ENCODE measurements at regions not wholly inside any gene's neighbourhood (a gene's known extent, or its start where the extent isn't known, plus 50 kb on each side); places are given as distances from the start of the nearest gene placed in this dataset.

- Histone ChIP-seq H3K36me3 (ENCODE audit: insufficient read depth, low read length) (no peaks in the 10 kb centered on the region), H3K4me3 (ENCODE audit: low read length) (no peak overlapping the region), H3K27ac (ENCODE audit: low read depth in 1 of 2, low read length in 2 of 2) (no peak overlapping the region), H3K27me3 (ENCODE audit: control insufficient read depth in 1 of 2, insufficient read depth in 2 of 2, low read length in 2 of 2) (no peaks in the 10 kb centered on the region), H3K9me3 (ENCODE audit: control insufficient read depth in 1 of 2, insufficient read depth in 1 of 2, low read length in 2 of 2) (no peaks in the 10 kb centered on the region), H3K4me1 (ENCODE audit: insufficient read depth, low read length) (no peaks in the 10 kb centered on the region)
- ATAC-seq (ENCODE audit: poor library complexity) (no peak), DNase-seq (no peak)
- POLR2A ChIA-PET = no interaction called here
- H3K4me1 Mint-ChIP-seq (ENCODE audit: low read depth) = no peaks in the 10 kb centered on the region
- H3K27me3 Mint-ChIP-seq = no peaks in the 10 kb centered on the region
- no peaks in the 10 kb centered on the region for H3K36me3 Mint-ChIP-seq (ENCODE audit: low read depth)
- no peak overlapping the region for H3K27ac Mint-ChIP-seq
- TF ChIP-seq, protein P1, sequence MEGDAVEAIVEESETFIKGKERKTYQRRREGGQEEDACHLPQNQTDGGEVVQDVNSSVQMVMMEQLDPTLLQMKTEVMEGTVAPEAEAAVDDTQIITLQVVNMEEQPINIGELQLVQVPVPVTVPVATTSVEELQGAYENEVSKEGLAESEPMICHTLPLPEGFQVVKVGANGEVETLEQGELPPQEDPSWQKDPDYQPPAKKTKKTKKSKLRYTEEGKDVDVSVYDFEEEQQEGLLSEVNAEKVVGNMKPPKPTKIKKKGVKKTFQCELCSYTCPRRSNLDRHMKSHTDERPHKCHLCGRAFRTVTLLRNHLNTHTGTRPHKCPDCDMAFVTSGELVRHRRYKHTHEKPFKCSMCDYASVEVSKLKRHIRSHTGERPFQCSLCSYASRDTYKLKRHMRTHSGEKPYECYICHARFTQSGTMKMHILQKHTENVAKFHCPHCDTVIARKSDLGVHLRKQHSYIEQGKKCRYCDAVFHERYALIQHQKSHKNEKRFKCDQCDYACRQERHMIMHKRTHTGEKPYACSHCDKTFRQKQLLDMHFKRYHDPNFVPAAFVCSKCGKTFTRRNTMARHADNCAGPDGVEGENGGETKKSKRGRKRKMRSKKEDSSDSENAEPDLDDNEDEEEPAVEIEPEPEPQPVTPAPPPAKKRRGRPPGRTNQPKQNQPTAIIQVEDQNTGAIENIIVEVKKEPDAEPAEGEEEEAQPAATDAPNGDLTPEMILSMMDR (IDR thresholded peaks at IDR 0.05) = no peak
- no peak overlapping the region for H3K4me3 Mint-ChIP-seq
- CTCF ChIA-PET = no interaction called here
- peaks cover 2% of the 10 kb centered on the region for H3K9me3 Mint-ChIP-seq
- intact Hi-C loops (cut with DNase I, micrococcal nuclease) = no loop called here
Measured at GRCh38 chr7:10634239-10634638, 339.4 kb upstream of the PHF14 start.

GRCh38 chr7:10637991-10638390 is 335.7 kb upstream of the PHF14 start:
- Histone ChIP-seq H3K27ac (ENCODE audit: low read depth in 1 of 2, low read length in 2 of 2) (no peak overlapping the region), H3K9me3 (ENCODE audit: control insufficient read depth in 1 of 2, insufficient read depth in 1 of 2, low read length in 2 of 2) (no peaks in the 10 kb centered on the region), H3K36me3 (ENCODE audit: insufficient read depth, low read length) (no peaks in the 10 kb centered on the region), H3K4me1 (ENCODE audit: insufficient read depth, low read length) (no peaks in the 10 kb centered on the region), H3K4me3 (ENCODE audit: low read length) (no peak overlapping the region), H3K27me3 (ENCODE audit: control insufficient read depth in 1 of 2, insufficient read depth in 2 of 2, low read length in 2 of 2) (no peaks in the 10 kb centered on the region)
- Mint-ChIP-seq H3K27ac (no peak overlapping the region), H3K27me3 (no peaks in the 10 kb centered on the region), H3K9me3 (peaks cover 2% of the 10 kb centered on the region), H3K4me1 (ENCODE audit: low read depth) (no peaks in the 10 kb centered on the region), H3K4me3 (no peak overlapping the region), H3K36me3 (ENCODE audit: low read depth) (no peaks in the 10 kb centered on the region)
- intact Hi-C loops (cut with DNase I, micrococcal nuclease) = no loop called here
- ATAC-seq (ENCODE audit: poor library complexity) (no peak), DNase-seq (no peak)
- ChIA-PET CTCF (no interaction called here), POLR2A (no interaction called here)
- TF ChIP-seq, protein P1 (IDR thresholded peaks at IDR 0.05) = no peak

DNA sequence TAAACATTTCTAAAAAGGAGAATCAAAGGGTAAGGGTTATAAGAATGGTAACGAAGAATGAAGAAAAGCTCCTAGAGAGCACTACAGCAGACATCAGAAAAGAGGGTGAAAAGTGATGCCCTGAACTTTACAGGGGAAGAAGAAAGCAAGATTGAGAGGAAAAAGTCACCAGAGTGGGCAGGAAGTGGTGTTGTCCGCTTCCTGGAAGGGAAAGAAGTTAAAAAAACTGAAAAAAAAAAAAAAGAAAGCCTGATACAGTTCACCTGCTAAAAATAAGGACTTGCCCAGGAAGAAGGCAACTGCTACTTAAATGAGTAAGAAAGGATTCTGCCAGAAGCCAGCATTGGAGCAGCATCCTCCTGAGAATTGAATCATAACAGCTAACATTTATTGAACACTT is 330.1 kb upstream of the PHF14 start:
- Histone ChIP-seq H3K4me3 (ENCODE audit: low read length) (no peak overlapping the region), H3K36me3 (ENCODE audit: insufficient read depth, low read length) (no peaks in the 10 kb centered on the region), H3K4me1 (ENCODE audit: insufficient read depth, low read length) (no peaks in the 10 kb centered on the region), H3K9me3 (ENCODE audit: control insufficient read depth in 1 of 2, insufficient read depth in 1 of 2, low read length in 2 of 2) (no peaks in the 10 kb centered on the region), H3K27me3 (ENCODE audit: control insufficient read depth in 1 of 2, insufficient read depth in 2 of 2, low read length in 2 of 2) (no peaks in the 10 kb centered on the region), H3K27ac (ENCODE audit: low read depth in 1 of 2, low read length in 2 of 2) (no peak overlapping the region)
- ChIA-PET POLR2A (no interaction called here), CTCF (no interaction called here)
- H3K27me3 Mint-ChIP-seq = no peaks in the 10 kb centered on the region
- H3K4me1 Mint-ChIP-seq (ENCODE audit: low read depth) = peaks cover 11% of the 10 kb centered on the region
- no peaks in the 10 kb centered on the region for H3K36me3 Mint-ChIP-seq (ENCODE audit: low read depth)
- H3K27ac Mint-ChIP-seq = no peak overlapping the region
- peak in 2 of 14 experiments; percentile 5 to 49 for DNase-seq
- TF ChIP-seq, protein P1 (IDR thresholded peaks at IDR 0.05) = no peak
- ATAC-seq (ENCODE audit: poor library complexity) = no peak
- H3K4me3 Mint-ChIP-seq = no peak overlapping the region
- no peaks in the 10 kb centered on the region for H3K9me3 Mint-ChIP-seq
- intact Hi-C loops (cut with DNase I, micrococcal nuclease) = no loop called here
